ENCODE measurements at regions not wholly inside any gene's neighbourhood (a gene's known extent, or its start where the extent isn't known, plus 50 kb on each side); places are given as distances from the start of the nearest gene placed in this dataset.

DNA sequence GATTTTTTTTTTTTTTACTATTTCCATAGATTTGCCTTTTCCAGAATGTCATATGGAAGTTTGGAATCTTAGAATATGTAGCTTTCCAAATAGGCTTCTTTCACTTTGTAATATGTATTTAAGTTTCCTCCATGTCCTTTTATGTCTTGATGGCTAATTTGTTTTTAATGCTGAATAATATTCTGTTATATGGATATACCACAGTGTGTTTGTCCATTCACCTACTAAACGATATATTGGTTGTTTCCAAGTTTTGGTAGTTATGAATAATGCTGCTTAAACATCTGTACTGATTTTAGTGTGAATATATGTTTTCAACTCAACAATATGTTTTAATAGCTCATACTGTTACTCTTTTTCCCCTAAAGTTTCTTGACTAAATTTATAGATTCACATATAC is 669.8 kb upstream of the PCDH15 start:
- no peaks in the 10 kb centered on the region for H3K4me1 ChIP-seq (ENCODE audit: control insufficient read depth in 5 of 5, insufficient read depth in 5 of 5, low read length in 5 of 5)
- no peaks in the 10 kb centered on the region for H3K27me3 ChIP-seq (ENCODE audit: control insufficient read depth in 3 of 3, insufficient read depth in 3 of 3, low read length in 2 of 3)
- H3K9ac ChIP-seq (ENCODE audit: insufficient read depth in 1 of 2, low read length in 2 of 2): no peak overlapping the region
- no peaks in the 10 kb centered on the region for H3K36me3 ChIP-seq (ENCODE audit: control insufficient read depth in 4 of 4, insufficient read depth in 4 of 4, low read length in 4 of 4)
- TF ChIP-seq, protein P1, sequence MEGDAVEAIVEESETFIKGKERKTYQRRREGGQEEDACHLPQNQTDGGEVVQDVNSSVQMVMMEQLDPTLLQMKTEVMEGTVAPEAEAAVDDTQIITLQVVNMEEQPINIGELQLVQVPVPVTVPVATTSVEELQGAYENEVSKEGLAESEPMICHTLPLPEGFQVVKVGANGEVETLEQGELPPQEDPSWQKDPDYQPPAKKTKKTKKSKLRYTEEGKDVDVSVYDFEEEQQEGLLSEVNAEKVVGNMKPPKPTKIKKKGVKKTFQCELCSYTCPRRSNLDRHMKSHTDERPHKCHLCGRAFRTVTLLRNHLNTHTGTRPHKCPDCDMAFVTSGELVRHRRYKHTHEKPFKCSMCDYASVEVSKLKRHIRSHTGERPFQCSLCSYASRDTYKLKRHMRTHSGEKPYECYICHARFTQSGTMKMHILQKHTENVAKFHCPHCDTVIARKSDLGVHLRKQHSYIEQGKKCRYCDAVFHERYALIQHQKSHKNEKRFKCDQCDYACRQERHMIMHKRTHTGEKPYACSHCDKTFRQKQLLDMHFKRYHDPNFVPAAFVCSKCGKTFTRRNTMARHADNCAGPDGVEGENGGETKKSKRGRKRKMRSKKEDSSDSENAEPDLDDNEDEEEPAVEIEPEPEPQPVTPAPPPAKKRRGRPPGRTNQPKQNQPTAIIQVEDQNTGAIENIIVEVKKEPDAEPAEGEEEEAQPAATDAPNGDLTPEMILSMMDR (IDR thresholded peaks at IDR 0.05; ENCODE audit: control extremely low read depth, extremely low read depth): no peak
- DNase-seq: no peak
- no peak overlapping the region for H3K4me3 ChIP-seq
- 84 to 87% methylated on average over 1 of the region's 1 CpG for WGBS, 2 donors
- no peak overlapping the region for H3K27ac ChIP-seq (ENCODE audit: low read depth in 1 of 2, low read length in 1 of 2)
- H3K9me3 ChIP-seq (ENCODE audit: control insufficient read depth in 4 of 4, insufficient read depth in 3 of 4, low read length in 3 of 4): no peaks in the 10 kb centered on the region
- ATAC-seq (ENCODE audit: insufficient read depth, low FRiP score): no peak

DNA sequence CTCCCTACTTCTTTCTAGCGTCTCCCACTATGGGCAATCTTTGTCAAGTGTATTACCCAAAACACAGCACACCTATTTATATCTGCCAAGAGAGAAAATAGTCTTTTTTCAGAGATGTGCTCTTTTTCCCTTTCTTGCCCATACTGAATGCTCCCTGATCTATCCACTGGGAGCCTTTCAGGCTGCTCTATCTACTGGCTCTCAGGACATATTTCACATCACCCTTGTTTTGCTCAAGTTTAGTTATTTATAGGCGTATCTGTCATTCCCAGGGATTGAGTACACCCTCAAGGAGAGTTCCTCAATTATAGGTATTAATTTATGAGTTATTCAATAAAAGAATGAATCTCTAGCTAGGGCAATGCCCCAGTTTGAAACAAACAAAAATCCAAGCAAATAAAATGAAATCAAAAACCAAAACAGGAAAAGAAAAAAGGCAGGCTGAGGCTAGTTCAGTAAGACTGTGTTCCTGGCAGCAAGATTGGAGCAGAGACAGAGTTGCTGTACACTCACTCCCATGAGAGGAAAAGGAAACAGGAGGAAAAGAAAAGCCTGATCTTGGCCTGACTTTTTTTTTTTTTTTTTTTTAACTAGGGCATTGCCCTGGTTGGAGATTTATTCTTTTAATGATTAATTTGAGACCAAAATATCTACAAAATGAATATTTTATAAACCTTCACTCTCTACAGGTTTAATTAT is 665.9 kb upstream of the PCDH15 start:
- TF ChIP-seq, protein P1 (IDR thresholded peaks at IDR 0.05; ENCODE audit: control extremely low read depth, extremely low read depth): no peak
- ATAC-seq (ENCODE audit: insufficient read depth, low FRiP score) (no peak), DNase-seq (peak in 1 of 3 donors; percentile 8)
- Histone ChIP-seq H3K36me3 (ENCODE audit: control insufficient read depth in 4 of 4, insufficient read depth in 4 of 4, low read length in 4 of 4) (no peaks in the 10 kb centered on the region), H3K4me3 (no peak overlapping the region), H3K27ac (ENCODE audit: low read depth in 1 of 2, low read length in 1 of 2) (no peak overlapping the region), H3K27me3 (ENCODE audit: control insufficient read depth in 3 of 3, insufficient read depth in 3 of 3, low read length in 2 of 3) (no peaks in the 10 kb centered on the region), H3K4me1 (ENCODE audit: control insufficient read depth in 5 of 5, insufficient read depth in 5 of 5, low read length in 5 of 5) (no peaks in the 10 kb centered on the region), H3K9me3 (ENCODE audit: control insufficient read depth in 4 of 4, insufficient read depth in 3 of 4, low read length in 3 of 4) (no peaks in the 10 kb centered on the region), H3K9ac (ENCODE audit: insufficient read depth in 1 of 2, low read length in 2 of 2) (no peak overlapping the region)
- WGBS, 2 donors: 78 to 82% methylated on average over 2 of the region's 2 CpGs

GRCh38 chr10:55464083-55464482 is 663.1 kb upstream of the PCDH15 start:
- ATAC-seq (ENCODE audit: insufficient read depth, low FRiP score) (no peak), DNase-seq (no peak)
- Histone ChIP-seq H3K27me3 (ENCODE audit: control insufficient read depth in 3 of 3, insufficient read depth in 3 of 3, low read length in 2 of 3) (no peaks in the 10 kb centered on the region), H3K9ac (ENCODE audit: insufficient read depth in 1 of 2, low read length in 2 of 2) (no peak overlapping the region), H3K27ac (ENCODE audit: low read depth in 1 of 2, low read length in 1 of 2) (no peak overlapping the region), H3K36me3 (ENCODE audit: control insufficient read depth in 4 of 4, insufficient read depth in 4 of 4, low read length in 4 of 4) (no peaks in the 10 kb centered on the region), H3K4me3 (no peak overlapping the region), H3K4me1 (ENCODE audit: control insufficient read depth in 5 of 5, insufficient read depth in 5 of 5, low read length in 5 of 5) (no peaks in the 10 kb centered on the region), H3K9me3 (ENCODE audit: control insufficient read depth in 4 of 4, insufficient read depth in 3 of 4, low read length in 3 of 4) (no peaks in the 10 kb centered on the region)
- 64 to 69% methylated on average over 4 of the region's 4 CpGs for WGBS, 2 donors
- TF ChIP-seq, protein P1 (IDR thresholded peaks at IDR 0.05; ENCODE audit: control extremely low read depth, extremely low read depth): no peak

- Histone ChIP-seq H3K27ac (ENCODE audit: low read depth in 1 of 2, low read length in 1 of 2) (no peak overlapping the region), H3K27me3 (ENCODE audit: control insufficient read depth in 3 of 3, insufficient read depth in 3 of 3, low read length in 2 of 3) (no peaks in the 10 kb centered on the region), H3K4me1 (ENCODE audit: control insufficient read depth in 5 of 5, insufficient read depth in 5 of 5, low read length in 5 of 5) (no peaks in the 10 kb centered on the region), H3K9me3 (ENCODE audit: control insufficient read depth in 4 of 4, insufficient read depth in 3 of 4, low read length in 3 of 4) (no peaks in the 10 kb centered on the region), H3K9ac (ENCODE audit: insufficient read depth in 1 of 2, low read length in 2 of 2) (no peak overlapping the region), H3K36me3 (ENCODE audit: control insufficient read depth in 4 of 4, insufficient read depth in 4 of 4, low read length in 4 of 4) (no peaks in the 10 kb centered on the region), H3K4me3 (no peak overlapping the region)
- no peak for DNase-seq
- TF ChIP-seq, protein P1 (IDR thresholded peaks at IDR 0.05; ENCODE audit: control extremely low read depth, extremely low read depth): no peak
- no peak for ATAC-seq (ENCODE audit: insufficient read depth, low FRiP score)
- WGBS, 2 donors: 74 to 82% methylated on average over 3 of the region's 3 CpGs
Observed at GRCh38 chr10:55460008-55460407, 659.0 kb upstream of the PCDH15 start.

Data from lung (tissue), 11 donors.